Panc1 (cell line): ENCODE measurements at regions not wholly inside any gene's neighbourhood (a gene's known extent, or its start where the extent isn't known, plus 50 kb on each side); places are given as distances from the start of the nearest gene placed in this dataset.

ENCODE experiments used
- ATAC-seq: fragments of 200-7000 bp; cut with Tn5 transposase; 2 replicates; pipeline ENCODE4 v1.9.1; 2020; ENCODE audit warnings: mild to moderate bottlenecking, moderate library complexity
- BruUV-seq: library from RNA; stranded (reverse); fragments of 400-500 nt; replicated peaks from 2 replicates; lab custom pipeline; 2021; lab: Mats Ljungman, UMichigan
- CTCF ChIA-PET: fragments of 300-600 bp; sonication (Branson Sonifier 250); formaldehyde crosslinking; loops from one replicate; lab custom pipeline; 2022; ENCODE audit warnings: antibody characterized with exemption; lab: Charles Lee
- POLR2A ChIA-PET: fragments of 300-600 bp; sonication (Branson Sonifier 250); formaldehyde crosslinking; loops from one replicate; lab custom pipeline; 2022; ENCODE audit warnings: antibody characterized with exemption; lab: Charles Lee
- DNase-seq: peaks from one replicate; pipeline ENCODE4 v3.0.0-alpha.2; 2010; ENCODE audit warnings: low read depth, low spot score
- H3K27ac ChIP-seq: 2 replicates; pipeline ENCODE4 v1.5.1; 2011; ENCODE audit warnings: mild to moderate bottlenecking, low read length, inconsistent platforms
- H3K27me3 ChIP-seq: fragments of 200-500 bp; sonication (Bioruptor generic); 2 replicates; pipeline ENCODE4 v1.6.0; 2014; ENCODE audit warnings: low read length, inconsistent platforms; ENCODE audit not compliant: control insufficient read depth, insufficient read depth
- H3K36me3 ChIP-seq: fragments of 200-500 bp; sonication (Bioruptor generic); 2 replicates; pipeline ENCODE4 v1.5.1; 2014; ENCODE audit warnings: inconsistent platforms, mild to moderate bottlenecking, low read length, moderate library complexity; ENCODE audit not compliant: control insufficient read depth, insufficient read depth
- H3K4me1 ChIP-seq: 2 replicates; pipeline ENCODE4 v1.5.1; 2011; ENCODE audit warnings: inconsistent platforms, mild to moderate bottlenecking, low read length, moderate library complexity; ENCODE audit not compliant: control insufficient read depth, insufficient read depth
- H3K4me3 ChIP-seq, 2 experiments: 2 replicates each; pipeline ENCODE4 v1.5.1; 2011 to 2012; ENCODE audit warnings: low read depth in 2 of 2, low read length in 2 of 2, mild to moderate bottlenecking in 2 of 2, inconsistent platforms in 1 of 2, moderate library complexity in 1 of 2
- H3K9me3 ChIP-seq: fragments of 200-500 bp; sonication (Bioruptor generic); 2 replicates; pipeline ENCODE4 v1.5.1; 2014; ENCODE audit warnings: low read depth, mild to moderate bottlenecking, inconsistent platforms, low read length, moderate library complexity; ENCODE audit not compliant: control insufficient read depth, insufficient read depth
- CTCF ChIP-seq: fragments of 450-650 bp; IDR thresholded peaks from 2 replicates; pipeline ENCODE4 v1.5.1; 2017; ENCODE audit warnings: mild to moderate bottlenecking
- POLR2AphosphoS5 ChIP-seq: IDR thresholded peaks from 2 replicates; pipeline ENCODE4 v1.6.1; 2012; ENCODE audit warnings: mild to moderate bottlenecking, low read depth, low read length, moderate library complexity
- REST ChIP-seq, 2 experiments: IDR thresholded peaks; 2 replicates each; pipeline ENCODE4 v1.6.1; 2011 to 2012; ENCODE audit warnings: low read depth in 2 of 2, control low read depth in 1 of 2, low read length in 1 of 2, mild to moderate bottlenecking in 1 of 2, moderate library complexity in 1 of 2; ENCODE audit not compliant: insufficient read depth in 1 of 2
- SIN3A ChIP-seq: IDR thresholded peaks from 2 replicates; pipeline ENCODE4 v1.6.1; 2012; ENCODE audit warnings: low read depth, mild to moderate bottlenecking, low read length, moderate library complexity, borderline replicate concordance; ENCODE audit not compliant: insufficient read depth
- TCF7L2 ChIP-seq: IDR thresholded peaks from 2 replicates; pipeline ENCODE4 v1.6.1; 2011; ENCODE audit warnings: mild to moderate bottlenecking, low read depth, low read length, inconsistent platforms
- in situ Hi-C: cut with HindIII; loops from 2 replicates; pipeline ENCODE4 v1.10.0; 2016; ENCODE audit warnings: low sequenced_read_pairs, low pct_unique_long_range_greater_than_20kb
- intact Hi-C: fragments of 100-400 bp; cut with micrococcal nuclease; formaldehyde crosslinking; loops from one replicate; pipeline ENCODE4 v1.10.0; 2022; ENCODE audit not compliant: unreplicated experiment

- in situ Hi-C loops, result no loop called here
- intact Hi-C loops, result no loop called here
- DNase-seq (no peak), ATAC-seq (no peak)
- BruUV-seq, result no TSS peak
- POLR2A ChIA-PET, result no interaction called here
- TF ChIP-seq CTCF, result no peak
- TF ChIP-seq POLR2AphosphoS5, result no peak
- TF ChIP-seq REST (IDR thresholded peaks at IDR 0.05; ENCODE audit: insufficient read depth in 1 of 2, low read depth in 2 of 2, low read length in 1 of 2), result no peak
- TF ChIP-seq SIN3A, result no peak
- TF ChIP-seq TCF7L2, result no peak
- 0 out of 2 replicates have a peak, but pooled peaks cover 3% of the 10 kb centered on the region for H3K27me3 ChIP-seq
- H3K9me3 ChIP-seq, result no peaks in the 10 kb centered on the region
- no peaks in the 10 kb centered on the region for H3K4me1 ChIP-seq
- H3K27ac ChIP-seq, result no peak overlapping the region
- CTCF ChIA-PET, result no interaction called here
- H3K4me3 ChIP-seq, result no peak overlapping the region
- H3K36me3 ChIP-seq, result no peaks in the 10 kb centered on the region
Measured at GRCh38 chr22:26097840-26098239, 71.4 kb upstream of the SEZ6L start.

DNA sequence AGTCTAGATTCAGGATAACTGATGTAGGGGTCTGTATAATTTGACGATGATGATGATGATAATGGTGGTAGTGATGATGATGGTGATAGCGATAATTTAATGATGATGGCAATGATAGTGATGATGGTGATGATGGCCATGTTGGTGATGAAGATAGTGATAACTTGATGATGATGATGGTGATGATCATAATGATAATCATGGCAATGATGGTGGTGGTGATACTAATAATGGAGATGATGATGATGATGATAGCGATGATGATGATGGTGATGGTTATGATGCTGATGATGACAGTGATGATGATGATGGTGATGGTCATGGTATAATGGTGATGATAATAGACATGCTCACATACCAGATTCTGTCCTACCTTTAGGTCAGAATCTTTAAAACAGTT, 66.2 kb upstream of the SEZ6L start:
- Histone ChIP-seq H3K4me3 (no peak overlapping the region), H3K27ac (no peak overlapping the region), H3K4me1 (no peaks in the 10 kb centered on the region), H3K9me3 (no peaks in the 10 kb centered on the region), H3K36me3 (no peaks in the 10 kb centered on the region), H3K27me3 (0 out of 2 replicates have a peak, but pooled peaks cover 3% of the 10 kb centered on the region)
- no TSS peak for BruUV-seq
- DNase-seq, result no peak
- in situ Hi-C loops (no loop called here), intact Hi-C loops (no loop called here)
- ATAC-seq, result no peak
- ChIA-PET POLR2A (no interaction called here), CTCF (no interaction called here)
- TF ChIP-seq CTCF (no peak), POLR2AphosphoS5 (no peak), REST (IDR thresholded peaks at IDR 0.05; ENCODE audit: insufficient read depth in 1 of 2, low read depth in 2 of 2, low read length in 1 of 2) (no peak), SIN3A (no peak), TCF7L2 (no peak)
